ENCODE measurements at regions not wholly inside any gene's neighbourhood (a gene's known extent, or its start where the extent isn't known, plus 50 kb on each side); places are given as distances from the start of the nearest gene placed in this dataset.

- DNase-seq (ENCODE audit: low read depth): no peak
Observed at GRCh38 chr18:8536922-8537321, 72.3 kb upstream of the RAB12 start.

GRCh38 chr18:8537400-8537799 is 71.8 kb upstream of the RAB12 start:
- no peak for DNase-seq (ENCODE audit: low read depth)

- DNase-seq (ENCODE audit: low read depth): no peak
Observed at GRCh38 chr18:8538935-8539334, 70.3 kb upstream of the RAB12 start.

GRCh38 chr18:8546677-8547076 is 62.6 kb upstream of the RAB12 start:
- DNase-seq (ENCODE audit: low read depth): no peak

GRCh38 chr18:8548186-8548585 is 61.1 kb upstream of the RAB12 start:
- DNase-seq (ENCODE audit: low read depth): no peak

- DNase-seq (ENCODE audit: low read depth): no peak
Observed at GRCh38 chr18:8549254-8549757, 59.9 kb upstream of the RAB12 start.

GRCh38 chr18:8552151-8552550 is 57.1 kb upstream of the RAB12 start:
- DNase-seq (ENCODE audit: low read depth): no peak

- no peak for DNase-seq (ENCODE audit: low read depth)
Observed at GRCh38 chr18:8554354-8554753, 54.9 kb upstream of the RAB12 start.

GRCh38 chr18:8556424-8556823 is 52.8 kb upstream of the RAB12 start:
- DNase-seq (ENCODE audit: low read depth): no peak
